CD4-positive, alpha-beta memory T cell (primary cell): ENCODE measurements at regions not wholly inside any gene's neighbourhood (a gene's known extent, or its start where the extent isn't known, plus 50 kb on each side); places are given as distances from the start of the nearest gene placed in this dataset.

Experiments
- CTCF ChIA-PET: fragments of 350-600 bp; sonication (Branson Sonifier 250); formaldehyde crosslinking; loops from one replicate; lab custom pipeline; 2021; ENCODE audit warnings: inconsistent platforms; ENCODE audit not compliant: partially characterized antibody; lab: Charles Lee
- POLR2A ChIA-PET: fragments of 350-600 bp; sonication (Branson Sonifier 250); formaldehyde crosslinking; loops from one replicate; lab custom pipeline; 2021; ENCODE audit not compliant: partially characterized antibody; lab: Charles Lee
- DNase-seq, 5 donors: peaks; one replicate each; pipeline versions ENCODE4 v3.0.0 to v3.0.0-alpha.2; 2020 to 2022; ENCODE audit warnings: mixed read lengths in 1 of 5
- H3K27ac ChIP-seq: one replicate; pipeline ENCODE4 v1.7.0; 2013; ENCODE audit warnings: low read depth, low read length
- H3K27me3 ChIP-seq: 2 replicates; pipeline ENCODE4 v1.7.0; 2013; ENCODE audit warnings: mild to moderate bottlenecking, low read length, moderate library complexity; ENCODE audit not compliant: insufficient read depth
- H3K36me3 ChIP-seq: 2 replicates; pipeline ENCODE4 v1.7.0; 2013; ENCODE audit warnings: mild to moderate bottlenecking, low read length, moderate library complexity; ENCODE audit not compliant: insufficient read depth
- H3K4me1 ChIP-seq: 2 replicates; pipeline ENCODE4 v1.7.0; 2013; ENCODE audit warnings: mild to moderate bottlenecking, low read length, moderate library complexity; ENCODE audit not compliant: insufficient read depth
- H3K4me3 ChIP-seq, 2 donors: one replicate each; pipeline ENCODE4 v1.7.0; 2013; ENCODE audit warnings: low read length in 2 of 2, mild to moderate bottlenecking in 1 of 2
- H3K9me3 ChIP-seq, 2 donors: one replicate each; pipeline ENCODE4 v1.7.0; 2013; ENCODE audit warnings: low read length in 2 of 2, control low read depth in 1 of 2; ENCODE audit not compliant: control insufficient read depth in 1 of 2
- H3K27ac Mint-ChIP-seq, 7 donors: one replicate each; pipeline ENCODE4 v1.8.0; 2020 to 2021; ENCODE audit warnings: mixed read lengths in 7 of 7, mild to moderate bottlenecking in 6 of 7, inconsistent platforms in 3 of 7, moderate library complexity in 3 of 7
- H3K27me3 Mint-ChIP-seq, 2 donors: one replicate each; pipeline ENCODE4 v1.8.0; 2020 to 2021; ENCODE audit warnings: mixed read lengths in 2 of 2
- H3K36me3 Mint-ChIP-seq, 2 donors: one replicate each; pipeline ENCODE4 v1.8.0; 2020 to 2021; ENCODE audit warnings: mixed read lengths in 2 of 2, inconsistent platforms in 1 of 2, mild to moderate bottlenecking in 1 of 2
- H3K4me1 Mint-ChIP-seq, 4 donors: one replicate each; pipeline ENCODE4 v1.8.0; 2020 to 2021; ENCODE audit warnings: mixed read lengths in 4 of 4, mild to moderate bottlenecking in 1 of 4
- H3K4me3 Mint-ChIP-seq, 8 donors: one replicate each; pipeline ENCODE4 v1.8.0; 2020 to 2021; ENCODE audit warnings: mixed read lengths in 8 of 8, mild to moderate bottlenecking in 7 of 8, moderate library complexity in 6 of 8, inconsistent platforms in 3 of 8
- H3K9me3 Mint-ChIP-seq, 8 donors: one replicate each; pipeline ENCODE4 v1.8.0; 2020 to 2021; ENCODE audit warnings: mixed read lengths in 8 of 8, mild to moderate bottlenecking in 5 of 8, inconsistent platforms in 3 of 8, moderate library complexity in 1 of 8
- intact Hi-C: fragments of 100-400 bp; cut with micrococcal nuclease; formaldehyde crosslinking; loops from one replicate; pipeline ENCODE4 v1.15.1; 2023

- H3K27ac ChIP-seq = no peak overlapping the region
- Mint-ChIP-seq H3K9me3 (peaks cover 0 to 11% (median 2%) of the 10 kb centered on the region in 8 donors), H3K4me3 (no peak overlapping the region), H3K27me3 (peaks cover 0 to 2% of the 10 kb centered on the region in 2 donors), H3K27ac (no peak overlapping the region), H3K4me1 (no peaks in the 10 kb centered on the region), H3K36me3 (no peaks in the 10 kb centered on the region)
- H3K36me3 ChIP-seq = no peaks in the 10 kb centered on the region
- no peak overlapping the region for H3K4me3 ChIP-seq
- H3K4me1 ChIP-seq = no peaks in the 10 kb centered on the region
- no peak for DNase-seq
- intact Hi-C loops = no loop called here
- ChIA-PET POLR2A (no interaction called here), CTCF (no interaction called here)
- H3K9me3 ChIP-seq = no peaks in the 10 kb centered on the region
- no peaks in the 10 kb centered on the region for H3K27me3 ChIP-seq
Measured at GRCh38 chr15:27679731-27680471, 419.2 kb downstream of the OCA2 start.

- Histone ChIP-seq H3K9me3 (no peaks in the 10 kb centered on the region), H3K36me3 (no peaks in the 10 kb centered on the region), H3K27ac (no peak overlapping the region), H3K27me3 (no peaks in the 10 kb centered on the region), H3K4me1 (no peaks in the 10 kb centered on the region), H3K4me3 (no peak overlapping the region)
- Mint-ChIP-seq H3K27me3 (peaks cover 0 to 2% of the 10 kb centered on the region in 2 donors), H3K9me3 (peaks cover 0 to 11% (median 2%) of the 10 kb centered on the region in 8 donors), H3K4me1 (no peaks in the 10 kb centered on the region), H3K4me3 (no peak overlapping the region), H3K27ac (no peak overlapping the region), H3K36me3 (no peaks in the 10 kb centered on the region)
- ChIA-PET POLR2A (no interaction called here), CTCF (no interaction called here)
- intact Hi-C loops = no loop called here
- no peak for DNase-seq
Measured at GRCh38 chr15:27679203-27679602, 419.9 kb downstream of the OCA2 start.

- ChIA-PET POLR2A (no interaction called here), CTCF (interaction anchor here (1.5 kb wide), 1 partner anchor 9 kb away, joined by 3 read pairs; no protein-coding TSS in a partner anchor)
- Mint-ChIP-seq H3K4me3 (no peak overlapping the region), H3K36me3 (no peaks in the 10 kb centered on the region), H3K9me3 (peaks cover 0 to 11% (median 2%) of the 10 kb centered on the region in 8 donors), H3K27ac (no peak overlapping the region), H3K27me3 (peaks cover 0 to 2% of the 10 kb centered on the region in 2 donors), H3K4me1 (no peaks in the 10 kb centered on the region)
- H3K36me3 ChIP-seq = no peaks in the 10 kb centered on the region
- no peaks in the 10 kb centered on the region for H3K4me1 ChIP-seq
- no peaks in the 10 kb centered on the region for H3K9me3 ChIP-seq
- intact Hi-C loops = no loop called here
- no peaks in the 10 kb centered on the region for H3K27me3 ChIP-seq
- no peak for DNase-seq
- H3K27ac ChIP-seq = no peak overlapping the region
- no peak overlapping the region for H3K4me3 ChIP-seq
Measured at GRCh38 chr15:27677951-27678350, 421.2 kb downstream of the OCA2 start.

- POLR2A ChIA-PET = no interaction called here
Measured at GRCh38 chr15:27676647-27677046, 422.5 kb downstream of the OCA2 start.

GRCh38 chr15:27675571-27675970 is 423.5 kb downstream of the OCA2 start:
- ChIA-PET CTCF (no interaction called here), POLR2A (no interaction called here)
- Mint-ChIP-seq H3K27ac (no peak overlapping the region), H3K27me3 (peaks cover 0 to 2% of the 10 kb centered on the region in 2 donors), H3K36me3 (no peaks in the 10 kb centered on the region), H3K9me3 (peaks cover 0 to 11% (median 3%) of the 10 kb centered on the region in 8 donors), H3K4me1 (no peaks in the 10 kb centered on the region), H3K4me3 (no peak overlapping the region)
- intact Hi-C loops = no loop called here
- no peak overlapping the region for H3K27ac ChIP-seq
- no peaks in the 10 kb centered on the region for H3K4me1 ChIP-seq
- H3K4me3 ChIP-seq = no peak overlapping the region
- no peaks in the 10 kb centered on the region for H3K9me3 ChIP-seq
- no peaks in the 10 kb centered on the region for H3K27me3 ChIP-seq
- no peak for DNase-seq
- H3K36me3 ChIP-seq = no peaks in the 10 kb centered on the region

More at GRCh38 chr15:27676647-27677046, 422.5 kb downstream of the OCA2 start:
- no peaks in the 10 kb centered on the region for H3K27me3 ChIP-seq
- DNase-seq = no peak
- no peaks in the 10 kb centered on the region for H3K36me3 ChIP-seq
- no peak overlapping the region for H3K27ac Mint-ChIP-seq
- intact Hi-C loops = no loop called here
- CTCF ChIA-PET = no interaction called here
- no peaks in the 10 kb centered on the region for H3K36me3 Mint-ChIP-seq
- no peak overlapping the region for H3K27ac ChIP-seq
- no peak overlapping the region for H3K4me3 ChIP-seq
- H3K4me1 Mint-ChIP-seq = no peaks in the 10 kb centered on the region
- peaks cover 0 to 2% of the 10 kb centered on the region in 2 donors for H3K27me3 Mint-ChIP-seq
- H3K9me3 Mint-ChIP-seq = peaks cover 0 to 11% (median 4%) of the 10 kb centered on the region in 8 donors
- H3K4me3 Mint-ChIP-seq = no peak overlapping the region
- no peaks in the 10 kb centered on the region for H3K4me1 ChIP-seq
- no peaks in the 10 kb centered on the region for H3K9me3 ChIP-seq

- no peaks in the 10 kb centered on the region for H3K36me3 Mint-ChIP-seq
- CTCF ChIA-PET = no interaction called here
- peaks cover 0 to 2% of the 10 kb centered on the region in 2 donors for H3K27me3 Mint-ChIP-seq
- Histone ChIP-seq H3K4me3 (no peak overlapping the region), H3K27me3 (no peaks in the 10 kb centered on the region), H3K36me3 (no peaks in the 10 kb centered on the region), H3K9me3 (no peaks in the 10 kb centered on the region), H3K4me1 (no peaks in the 10 kb centered on the region), H3K27ac (no peak overlapping the region)
- no peaks in the 10 kb centered on the region for H3K4me1 Mint-ChIP-seq
- DNase-seq = no peak
- H3K27ac Mint-ChIP-seq = no peak overlapping the region
- H3K9me3 Mint-ChIP-seq = peaks cover 0 to 11% (median 3%) of the 10 kb centered on the region in 8 donors
- no peak overlapping the region for H3K4me3 Mint-ChIP-seq
- intact Hi-C loops = no loop called here
- POLR2A ChIA-PET = no interaction called here
Measured at GRCh38 chr15:27674826-27675225, 424.3 kb downstream of the OCA2 start.

GRCh38 chr15:27673766-27674445 is 425.2 kb downstream of the OCA2 start:
- intact Hi-C loops = no loop called here
- Mint-ChIP-seq H3K9me3 (peaks cover 0 to 11% (median 3%) of the 10 kb centered on the region in 8 donors), H3K4me3 (no peak overlapping the region), H3K4me1 (no peaks in the 10 kb centered on the region), H3K36me3 (no peaks in the 10 kb centered on the region), H3K27ac (no peak overlapping the region), H3K27me3 (no peaks in the 10 kb centered on the region)
- Histone ChIP-seq H3K36me3 (no peaks in the 10 kb centered on the region), H3K4me3 (no peak overlapping the region), H3K27ac (no peak overlapping the region), H3K4me1 (no peaks in the 10 kb centered on the region), H3K27me3 (no peaks in the 10 kb centered on the region), H3K9me3 (no peaks in the 10 kb centered on the region)
- CTCF ChIA-PET = no interaction called here
- POLR2A ChIA-PET = no interaction called here
- no peak for DNase-seq
